SK-N-MC (cell line): ENCODE measurements at regions not wholly inside any gene's neighbourhood (a gene's known extent, or its start where the extent isn't known, plus 50 kb on each side); places are given as distances from the start of the nearest gene placed in this dataset.

Experiments
- EZH2 ChIP-seq: fragments of 200-600 bp; sonication (generic); IDR thresholded peaks from one replicate; pipeline ENCODE4 v1.6.1; 2017; ENCODE audit warnings: antibody characterized with exemption
- POLR2AphosphoS5 ChIP-seq: IDR thresholded peaks from 2 replicates; pipeline ENCODE4 v1.6.1; 2012; ENCODE audit warnings: mild to moderate bottlenecking, low read depth, low read length, borderline replicate concordance

- TF ChIP-seq POLR2AphosphoS5: no peak
- no peak for TF ChIP-seq EZH2
Measured at GRCh38 chr7:21184942-21185652, 242.8 kb upstream of the SP4 start.
